AG08395 (cell line): ENCODE measurements at regions not wholly inside any gene's neighbourhood (a gene's known extent, or its start where the extent isn't known, plus 50 kb on each side); places are given as distances from the start of the nearest gene placed in this dataset.
"Not testable (repeated sequence)": the region's sequence is repeated elsewhere in the genome, so short reads cannot be mapped to it uniquely, and the experiment has no call there.

Source experiments
- DNase-seq: peaks from one replicate; pipeline ENCODE4 v3.0.0; 2012; ENCODE audit warnings: mixed read lengths, low spot score

GRCh38 chr18:78855188-78855587 lies 124.4 kb upstream of the SALL3 start:
- DNase-seq: no peak

- DNase-seq: no peak
Measured at GRCh38 chr18:78856569-78857313, 122.9 kb upstream of the SALL3 start.

DNA sequence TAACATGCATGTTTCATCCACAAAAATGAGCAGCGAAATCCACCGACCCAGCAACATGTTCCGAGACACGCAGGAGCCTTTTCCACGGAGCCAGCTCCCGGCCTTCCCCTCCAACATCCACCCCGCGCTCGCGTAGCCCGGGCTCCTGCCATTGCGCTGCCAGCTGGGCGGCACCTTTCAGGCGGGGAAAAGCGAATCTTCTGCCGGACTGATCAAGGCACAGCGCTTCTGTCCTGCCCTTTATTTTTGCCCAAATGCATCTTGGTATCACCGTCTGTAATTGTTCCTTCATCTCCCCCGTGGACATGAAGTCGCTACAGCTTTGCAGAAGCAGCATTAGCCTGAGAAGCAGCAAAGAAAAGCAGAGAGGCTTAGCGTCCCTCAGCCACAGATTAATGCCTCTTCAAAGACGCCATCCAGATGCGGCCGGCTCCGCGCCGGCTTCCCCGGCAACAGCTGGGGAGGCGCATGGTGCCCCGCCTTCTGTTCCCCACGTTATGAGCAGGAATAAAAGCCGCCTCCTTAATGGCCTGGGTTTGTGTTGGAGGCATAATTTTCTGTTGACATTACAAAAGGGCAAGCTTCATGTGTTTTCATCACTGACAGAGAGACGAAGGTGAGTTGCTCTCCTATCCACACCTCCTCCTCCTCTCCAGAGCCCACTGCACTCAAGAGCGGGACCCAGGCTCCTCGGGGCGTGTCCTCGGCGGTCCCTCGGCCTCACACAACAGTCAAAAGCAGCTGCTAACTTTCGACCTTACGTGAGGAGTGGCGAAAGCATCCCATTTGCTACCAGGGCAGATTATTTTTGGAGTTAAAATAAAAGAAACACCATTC lies 122.1 kb upstream of the SALL3 start:
- no peak for DNase-seq

DNA sequence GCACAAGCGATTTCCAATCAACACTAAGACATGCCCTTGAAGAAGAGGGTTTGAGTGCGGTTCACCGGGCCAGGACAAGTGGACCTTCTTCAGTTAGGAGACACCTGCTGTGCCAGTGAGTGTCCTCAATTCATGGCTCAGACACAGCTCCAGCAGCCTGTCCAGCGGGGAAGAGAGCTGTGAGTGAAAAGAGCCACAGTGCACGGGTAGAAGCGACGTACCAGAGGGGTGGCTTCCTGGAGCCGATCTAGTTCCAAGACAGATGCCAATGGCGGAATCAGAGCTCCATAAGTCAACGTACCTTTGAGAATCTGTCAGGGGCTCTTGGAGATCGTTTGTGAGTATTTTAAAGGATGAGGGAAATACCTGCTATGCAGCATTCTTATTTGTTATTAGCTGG lies 119.9 kb upstream of the SALL3 start:
- no peak for DNase-seq

- DNase-seq: no peak
Measured at GRCh38 chr18:78860117-78860516, 119.5 kb upstream of the SALL3 start.

DNA sequence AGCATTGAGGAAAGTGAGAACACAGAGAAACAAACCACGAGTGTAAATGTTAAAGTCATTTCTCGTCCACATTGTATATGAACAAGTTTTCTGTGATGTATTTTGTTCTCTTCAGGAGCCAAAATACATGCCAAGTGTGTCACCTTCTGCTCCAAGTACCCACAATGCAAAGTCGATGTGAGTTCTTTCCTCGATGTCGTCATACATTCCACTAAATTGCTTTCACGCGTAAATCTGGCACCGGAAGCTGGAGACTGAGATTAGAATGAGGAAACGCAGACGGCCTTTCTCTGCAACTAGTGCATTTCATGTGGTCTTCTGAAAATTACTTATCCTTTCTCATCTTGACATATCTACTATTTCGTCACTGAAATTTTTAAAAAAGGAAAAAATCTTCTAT lies 118.5 kb upstream of the SALL3 start:
- DNase-seq: no peak

DNA sequence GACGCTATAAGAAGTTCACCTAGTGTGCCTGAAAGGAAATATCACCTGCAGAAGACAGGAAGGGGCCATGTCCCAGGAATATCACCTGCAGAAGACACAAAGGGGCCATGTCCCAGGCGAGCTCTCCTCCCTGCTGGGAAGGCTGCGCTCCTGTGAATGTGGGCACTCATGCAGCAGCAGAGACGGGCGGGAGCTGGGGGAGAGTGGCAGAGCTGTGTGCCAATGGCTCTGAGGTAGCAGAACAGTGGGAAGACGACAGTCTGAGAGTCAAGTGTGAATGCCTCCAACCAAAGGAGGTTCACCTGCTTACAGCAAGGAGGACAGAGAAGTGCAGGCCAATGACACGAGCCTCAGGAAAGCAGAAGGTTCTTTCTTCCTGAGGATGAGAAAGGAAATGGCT lies 117.9 kb upstream of the SALL3 start:
- DNase-seq: no peak

DNA sequence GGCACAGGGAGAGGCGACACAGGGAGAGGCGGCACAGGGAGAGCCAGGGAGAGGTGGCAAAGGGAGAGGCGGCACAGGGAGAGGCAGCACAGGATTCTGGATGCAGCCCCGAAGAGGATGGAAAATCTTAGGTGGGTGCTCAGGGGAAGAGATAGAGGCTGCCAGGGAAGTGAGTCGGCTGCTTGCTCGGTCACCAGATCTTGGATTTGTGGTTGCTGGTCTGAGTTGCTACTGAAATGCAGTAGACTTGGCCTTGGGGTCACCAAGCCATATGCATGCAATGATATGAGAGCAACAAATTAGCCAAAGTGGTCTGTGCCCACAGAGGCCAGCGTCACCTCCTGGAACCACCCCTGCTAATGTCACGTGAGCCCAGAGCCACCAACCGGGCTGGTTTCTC lies 117.2 kb upstream of the SALL3 start:
- DNase-seq: no peak

DNA sequence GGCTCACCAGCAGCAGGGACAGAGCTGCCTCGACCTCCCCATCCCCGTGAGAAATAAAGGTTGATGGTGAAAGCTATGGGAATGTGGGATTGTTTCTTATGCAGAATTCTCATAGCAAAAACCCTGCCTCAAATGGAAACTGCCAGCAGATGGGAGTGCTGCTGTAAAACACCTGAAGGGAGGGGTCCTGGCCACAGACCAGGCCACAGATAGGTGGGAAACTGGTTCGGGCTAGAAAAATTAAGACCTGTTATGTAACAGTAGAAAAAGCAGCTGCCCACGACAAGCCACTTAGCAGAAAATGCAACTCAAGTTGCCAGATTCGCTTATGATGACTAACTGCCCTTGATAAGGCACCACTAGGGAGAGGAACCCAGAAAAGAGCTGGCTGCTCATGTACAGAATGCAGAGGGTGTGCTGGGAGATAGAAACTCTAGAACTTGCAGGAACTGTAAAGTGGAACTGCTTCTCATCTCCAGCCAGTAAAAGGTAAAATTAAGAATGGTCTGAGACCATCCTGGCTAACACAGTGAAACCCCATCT lies 114.5 kb upstream of the SALL3 start:
- no peak for DNase-seq

DNA sequence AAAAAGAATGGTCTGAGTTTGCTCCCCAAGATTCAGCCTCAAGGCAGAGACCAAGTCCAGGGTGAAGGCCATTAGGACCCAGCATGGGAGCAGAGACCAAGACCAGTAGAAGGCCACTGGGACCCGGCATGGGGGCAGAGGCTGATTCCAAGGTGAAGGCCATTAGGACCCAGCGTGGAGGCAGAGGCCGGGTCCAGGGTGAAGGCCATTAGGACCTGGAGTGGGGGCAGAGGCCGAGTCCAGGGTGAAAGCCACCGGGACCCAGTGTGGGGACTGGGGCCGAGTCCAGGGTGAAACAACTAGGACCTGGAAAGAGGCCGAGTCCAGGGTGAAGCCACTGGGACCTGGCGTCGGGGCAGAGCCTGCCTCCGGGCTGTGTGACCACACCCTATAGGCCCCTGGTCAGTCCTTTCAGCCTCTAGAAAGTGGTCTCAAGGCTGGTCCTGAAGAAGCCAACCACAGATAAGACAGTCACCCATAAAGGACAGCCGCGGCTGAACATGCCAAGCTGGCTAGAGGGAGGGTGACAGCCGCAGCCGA lies 113.8 kb upstream of the SALL3 start:
- DNase-seq: no peak

- DNase-seq: no peak
Measured at GRCh38 chr18:78867131-78867530, 112.5 kb upstream of the SALL3 start.

DNA sequence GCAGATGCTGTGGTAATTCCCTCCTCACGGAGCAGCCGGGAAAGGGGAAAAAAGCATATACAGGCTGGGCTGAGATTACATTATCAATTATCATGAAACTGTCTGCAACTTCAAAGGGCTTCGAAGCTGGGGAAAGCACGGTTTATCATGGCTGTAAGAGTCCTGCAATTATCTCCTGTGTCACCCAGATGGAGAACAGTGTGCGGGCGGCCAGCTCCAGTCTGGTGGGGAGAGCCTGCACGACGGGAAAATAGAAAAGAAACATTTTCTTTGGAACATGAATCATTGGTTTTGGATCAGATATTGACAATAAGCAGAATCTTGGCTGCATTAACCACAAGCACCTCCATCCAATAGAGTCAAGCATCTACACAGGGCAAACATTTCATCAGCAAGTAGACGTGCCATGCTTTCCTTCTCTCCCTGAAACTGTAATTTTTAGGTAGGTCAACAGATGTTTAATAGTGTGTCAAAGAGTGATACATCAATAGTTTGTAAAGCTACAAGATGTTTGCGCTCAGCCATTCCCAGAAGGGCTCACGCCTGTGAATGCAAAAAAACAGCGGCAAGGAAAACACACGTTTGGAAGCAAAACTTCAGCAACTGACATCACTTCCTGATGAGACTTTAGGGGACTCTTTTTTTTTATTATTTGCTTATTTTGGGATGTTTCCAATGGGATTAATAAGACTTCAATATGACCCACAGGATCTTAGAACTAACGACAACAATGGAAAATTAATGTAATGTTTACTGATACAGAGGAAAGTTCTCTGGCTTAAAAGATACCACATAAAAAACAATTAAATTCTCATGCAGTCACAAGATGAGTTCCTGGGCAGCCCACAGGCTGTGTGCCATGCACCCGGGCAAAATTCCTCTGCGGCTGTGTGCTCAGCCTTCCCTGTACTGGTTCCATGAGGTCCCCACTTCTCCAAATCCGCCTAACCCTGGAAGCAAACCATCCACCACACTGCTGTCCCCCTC lies 111.0 kb upstream of the SALL3 start:
- DNase-seq: no peak

DNA sequence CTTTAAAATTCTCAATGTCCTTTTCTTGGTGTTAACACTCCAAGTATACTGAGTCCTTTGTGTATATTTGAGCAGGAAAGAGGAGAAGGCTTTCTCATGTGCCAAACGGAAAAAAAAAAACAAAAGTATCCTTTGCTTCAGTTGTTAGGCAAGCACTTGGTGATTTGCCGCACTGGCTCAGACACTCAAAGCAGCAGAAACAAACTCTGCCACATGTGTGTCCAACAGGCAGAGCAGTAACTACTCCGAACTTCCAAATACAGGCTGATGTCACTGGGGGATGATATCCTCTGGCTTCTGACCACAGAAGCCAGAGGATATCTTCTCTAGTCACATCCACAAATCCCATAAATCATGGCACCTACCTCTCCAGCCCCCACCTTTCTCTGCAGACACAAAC lies 108.0 kb upstream of the SALL3 start:
- DNase-seq: no peak

DNA sequence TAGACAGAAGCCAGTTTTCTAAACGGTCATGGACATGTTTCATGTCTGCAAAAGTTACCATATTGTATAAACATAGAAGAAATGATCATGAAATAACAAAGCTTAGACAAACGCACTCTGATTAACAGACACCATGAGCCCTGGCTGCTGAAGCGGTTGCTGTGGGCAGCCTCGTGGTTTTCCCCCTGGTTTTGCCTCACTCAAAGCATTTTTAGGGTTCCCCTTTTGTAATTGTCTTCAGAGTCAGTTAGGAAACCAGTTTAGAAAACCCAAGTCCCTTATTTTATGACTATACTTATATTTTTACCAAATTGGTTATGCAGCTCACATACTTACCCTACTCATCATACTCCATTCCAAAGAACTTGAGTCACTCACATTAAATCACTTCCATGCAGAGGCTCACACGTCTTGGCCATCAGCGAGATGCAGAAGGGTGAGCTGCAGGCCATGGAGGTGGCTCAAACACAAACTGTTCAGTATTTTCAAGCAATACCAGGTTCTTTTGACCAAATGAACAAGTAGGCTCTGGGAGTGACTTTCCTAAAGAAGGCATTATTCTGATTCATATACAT lies 105.6 kb upstream of the SALL3 start:
- DNase-seq: peak; percentile 38

- DNase-seq: no peak
Measured at GRCh38 chr18:78875016-78875777, 104.4 kb upstream of the SALL3 start.

DNA sequence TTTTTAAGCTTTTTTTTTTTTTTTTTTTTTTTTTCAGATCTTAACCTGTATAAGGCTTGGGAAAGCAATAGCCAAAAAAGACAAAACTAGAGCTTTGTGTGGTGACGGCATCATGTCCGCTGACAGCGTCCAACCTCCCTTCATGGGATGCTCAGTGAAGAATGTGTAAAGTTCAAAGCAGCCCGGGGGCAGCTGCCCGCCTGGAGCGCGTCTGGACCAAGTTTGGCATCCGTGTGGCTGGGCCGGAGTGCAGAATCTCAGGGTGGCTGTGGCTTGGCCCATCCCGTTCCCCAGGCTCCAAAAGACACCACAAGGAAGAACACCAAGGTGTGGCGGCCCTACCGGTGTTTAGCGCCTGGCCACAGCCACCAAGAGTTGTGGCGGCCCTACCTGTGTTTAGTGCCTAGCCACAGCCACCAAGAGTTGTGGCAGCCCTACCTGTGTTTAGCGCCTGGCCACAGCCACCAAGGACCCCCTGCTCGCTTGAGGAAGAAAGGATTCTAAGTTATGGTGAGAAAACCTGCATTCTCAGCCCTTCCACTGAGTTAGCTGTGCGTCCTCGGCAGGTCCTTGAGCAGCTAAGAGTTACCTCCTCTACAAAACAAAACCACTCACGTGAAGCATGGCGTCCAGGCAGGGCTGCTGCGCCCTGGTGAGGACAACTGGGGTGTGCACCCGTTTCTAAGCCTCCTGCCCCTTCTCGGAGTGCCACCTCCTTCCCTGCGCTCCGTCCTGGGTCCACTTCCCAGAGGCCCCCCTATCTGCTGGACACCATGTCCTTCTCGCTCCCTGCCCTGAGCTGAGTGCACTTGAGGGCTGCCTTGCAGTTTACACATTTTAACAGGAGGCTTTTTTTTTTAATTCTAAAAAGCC lies 103.6 kb upstream of the SALL3 start:
- no peak for DNase-seq

GRCh38 chr18:78876868-78877267 lies 102.8 kb upstream of the SALL3 start:
- DNase-seq: no peak

DNA sequence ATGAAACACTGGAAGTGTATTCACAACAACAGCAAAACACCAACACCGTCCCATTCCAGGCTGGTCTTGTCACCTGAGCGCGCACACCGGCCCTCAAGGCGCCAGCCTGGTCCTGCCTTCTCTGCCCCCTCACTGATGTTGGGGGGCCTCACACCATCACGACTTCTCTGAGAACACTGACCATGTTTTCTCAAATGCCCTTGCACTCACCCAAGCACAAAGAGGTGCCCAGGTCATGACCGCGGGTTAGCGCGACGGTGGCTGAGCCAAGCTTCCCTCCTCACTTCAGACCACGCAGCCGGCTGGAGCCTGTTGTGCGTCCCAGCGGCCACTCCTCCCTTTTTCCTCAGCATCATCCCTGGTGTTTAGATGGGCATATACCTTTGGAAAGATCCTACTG lies 101.3 kb upstream of the SALL3 start:
- no peak for DNase-seq

- DNase-seq: not testable (repeated sequence)
Measured at GRCh38 chr18:78879072-78879883, 100.3 kb upstream of the SALL3 start.
